ENCODE measurements at regions not wholly inside any gene's neighbourhood (a gene's known extent, or its start where the extent isn't known, plus 50 kb on each side); places are given as distances from the start of the nearest gene placed in this dataset.

- Histone ChIP-seq H3K4me3 (ENCODE audit: insufficient read depth, low read depth, low read length) (no peak overlapping the region), H4K20me1 (ENCODE audit: insufficient read depth, low read length) (no peaks in the 10 kb centered on the region), H3K9me3 (ENCODE audit: insufficient read depth, low read depth, low read length) (peaks cover 3% of the 10 kb centered on the region), H3K9ac (ENCODE audit: low read length) (no peak overlapping the region), H3K27me3 (ENCODE audit: insufficient read depth, low read length) (no peaks in the 10 kb centered on the region), H2AFZ (ENCODE audit: low read depth, low read length) (no peak overlapping the region), H3K4me1 (ENCODE audit: insufficient read depth, low read length) (no peaks in the 10 kb centered on the region), H3K27ac (ENCODE audit: low read depth, low read length) (no peak overlapping the region), H3K79me2 (ENCODE audit: insufficient read depth, low read length) (no peaks in the 10 kb centered on the region), H3K4me2 (ENCODE audit: low read length) (no peak overlapping the region), H3K36me3 (ENCODE audit: insufficient read depth, low read length) (no peaks in the 10 kb centered on the region)
- Mint-ChIP-seq H3K27ac (ENCODE audit: unreplicated experiment) (no peak overlapping the region), H3K27me3 (ENCODE audit: low read depth, unreplicated experiment) (no peaks in the 10 kb centered on the region), H3K36me3 (ENCODE audit: low read depth, unreplicated experiment) (no peaks in the 10 kb centered on the region), H3K4me3 (ENCODE audit: unreplicated experiment) (no peak overlapping the region), H3K4me1 (ENCODE audit: low read depth, unreplicated experiment) (no peaks in the 10 kb centered on the region), H3K9me3 (ENCODE audit: unreplicated experiment) (no peaks in the 10 kb centered on the region)
- DNase-seq (ENCODE audit: low read depth), result no peak
- FAIRE-seq, result no peak
- no peak for TF ChIP-seq EZH2 (IDR thresholded peaks at IDR 0.05; ENCODE audit: insufficient read depth, low read length)
- no peak for TF ChIP-seq CTCF (IDR thresholded peaks at IDR 0.05; ENCODE audit: insufficient read depth, low read depth, low read length)
These were observed 748.8 kb upstream of the NCAM2 start for GRCh38 chr21:20249401-20249800.

GRCh38 chr21:20250337-20250736 is 747.9 kb upstream of the NCAM2 start:
- Histone ChIP-seq H3K9me3 (ENCODE audit: insufficient read depth, low read depth, low read length) (peaks cover 3% of the 10 kb centered on the region), H3K27ac (ENCODE audit: low read depth, low read length) (no peak overlapping the region), H3K4me2 (ENCODE audit: low read length) (no peak overlapping the region), H3K4me3 (ENCODE audit: insufficient read depth, low read depth, low read length) (no peak overlapping the region), H4K20me1 (ENCODE audit: insufficient read depth, low read length) (no peaks in the 10 kb centered on the region), H3K79me2 (ENCODE audit: insufficient read depth, low read length) (no peaks in the 10 kb centered on the region), H2AFZ (ENCODE audit: low read depth, low read length) (no peak overlapping the region), H3K36me3 (ENCODE audit: insufficient read depth, low read length) (no peaks in the 10 kb centered on the region), H3K27me3 (ENCODE audit: insufficient read depth, low read length) (no peaks in the 10 kb centered on the region), H3K4me1 (ENCODE audit: insufficient read depth, low read length) (no peaks in the 10 kb centered on the region), H3K9ac (ENCODE audit: low read length) (no peak overlapping the region)
- Mint-ChIP-seq H3K36me3 (ENCODE audit: low read depth, unreplicated experiment) (no peaks in the 10 kb centered on the region), H3K27me3 (ENCODE audit: low read depth, unreplicated experiment) (no peaks in the 10 kb centered on the region), H3K9me3 (ENCODE audit: unreplicated experiment) (no peaks in the 10 kb centered on the region), H3K4me3 (ENCODE audit: unreplicated experiment) (no peak overlapping the region), H3K27ac (ENCODE audit: unreplicated experiment) (no peak overlapping the region), H3K4me1 (ENCODE audit: low read depth, unreplicated experiment) (no peaks in the 10 kb centered on the region)
- no peak for DNase-seq (ENCODE audit: low read depth)
- TF ChIP-seq CTCF (IDR thresholded peaks at IDR 0.05; ENCODE audit: insufficient read depth, low read depth, low read length), result no peak
- no peak for TF ChIP-seq EZH2 (IDR thresholded peaks at IDR 0.05; ENCODE audit: insufficient read depth, low read length)
- FAIRE-seq, result no peak

GRCh38 chr21:20253261-20253660 is 744.9 kb upstream of the NCAM2 start:
- Histone ChIP-seq H3K27ac (ENCODE audit: low read depth, low read length) (no peak overlapping the region), H3K4me1 (ENCODE audit: insufficient read depth, low read length) (no peaks in the 10 kb centered on the region), H3K27me3 (ENCODE audit: insufficient read depth, low read length) (no peaks in the 10 kb centered on the region), H2AFZ (ENCODE audit: low read depth, low read length) (no peak overlapping the region), H3K4me3 (ENCODE audit: insufficient read depth, low read depth, low read length) (no peak overlapping the region), H3K9me3 (ENCODE audit: insufficient read depth, low read depth, low read length) (peaks cover 3% of the 10 kb centered on the region), H3K36me3 (ENCODE audit: insufficient read depth, low read length) (no peaks in the 10 kb centered on the region), H3K9ac (ENCODE audit: low read length) (no peak overlapping the region), H4K20me1 (ENCODE audit: insufficient read depth, low read length) (no peaks in the 10 kb centered on the region), H3K4me2 (ENCODE audit: low read length) (no peak overlapping the region), H3K79me2 (ENCODE audit: insufficient read depth, low read length) (no peaks in the 10 kb centered on the region)
- no peaks in the 10 kb centered on the region for H3K4me1 Mint-ChIP-seq (ENCODE audit: low read depth, unreplicated experiment)
- no peak for DNase-seq (ENCODE audit: low read depth)
- FAIRE-seq, result no peak
- TF ChIP-seq CTCF (IDR thresholded peaks at IDR 0.05; ENCODE audit: insufficient read depth, low read depth, low read length) (no peak), EZH2 (IDR thresholded peaks at IDR 0.05; ENCODE audit: insufficient read depth, low read length) (no peak)
- no peaks in the 10 kb centered on the region for H3K9me3 Mint-ChIP-seq (ENCODE audit: unreplicated experiment)
- no peak overlapping the region for H3K27ac Mint-ChIP-seq (ENCODE audit: unreplicated experiment)
- no peaks in the 10 kb centered on the region for H3K36me3 Mint-ChIP-seq (ENCODE audit: low read depth, unreplicated experiment)
- no peaks in the 10 kb centered on the region for H3K27me3 Mint-ChIP-seq (ENCODE audit: low read depth, unreplicated experiment)
- H3K4me3 Mint-ChIP-seq (ENCODE audit: unreplicated experiment), result no peak overlapping the region

Measured in astrocyte (in vitro differentiated cells and primary cell).